Activated naive CD4-positive, alpha-beta T cell (primary cell): ENCODE measurements at regions not wholly inside any gene's neighbourhood (a gene's known extent, or its start where the extent isn't known, plus 50 kb on each side); places are given as distances from the start of the nearest gene placed in this dataset.
"Not testable (repeated sequence)": the region's sequence is repeated elsewhere in the genome, so short reads cannot be mapped to it uniquely, and the experiment has no call there.

Experiments used
- DNase-seq, 4 experiments: peaks; one replicate each; lab custom pipeline; 2025; lab: John Stamatoyannopoulos, UW

DNA sequence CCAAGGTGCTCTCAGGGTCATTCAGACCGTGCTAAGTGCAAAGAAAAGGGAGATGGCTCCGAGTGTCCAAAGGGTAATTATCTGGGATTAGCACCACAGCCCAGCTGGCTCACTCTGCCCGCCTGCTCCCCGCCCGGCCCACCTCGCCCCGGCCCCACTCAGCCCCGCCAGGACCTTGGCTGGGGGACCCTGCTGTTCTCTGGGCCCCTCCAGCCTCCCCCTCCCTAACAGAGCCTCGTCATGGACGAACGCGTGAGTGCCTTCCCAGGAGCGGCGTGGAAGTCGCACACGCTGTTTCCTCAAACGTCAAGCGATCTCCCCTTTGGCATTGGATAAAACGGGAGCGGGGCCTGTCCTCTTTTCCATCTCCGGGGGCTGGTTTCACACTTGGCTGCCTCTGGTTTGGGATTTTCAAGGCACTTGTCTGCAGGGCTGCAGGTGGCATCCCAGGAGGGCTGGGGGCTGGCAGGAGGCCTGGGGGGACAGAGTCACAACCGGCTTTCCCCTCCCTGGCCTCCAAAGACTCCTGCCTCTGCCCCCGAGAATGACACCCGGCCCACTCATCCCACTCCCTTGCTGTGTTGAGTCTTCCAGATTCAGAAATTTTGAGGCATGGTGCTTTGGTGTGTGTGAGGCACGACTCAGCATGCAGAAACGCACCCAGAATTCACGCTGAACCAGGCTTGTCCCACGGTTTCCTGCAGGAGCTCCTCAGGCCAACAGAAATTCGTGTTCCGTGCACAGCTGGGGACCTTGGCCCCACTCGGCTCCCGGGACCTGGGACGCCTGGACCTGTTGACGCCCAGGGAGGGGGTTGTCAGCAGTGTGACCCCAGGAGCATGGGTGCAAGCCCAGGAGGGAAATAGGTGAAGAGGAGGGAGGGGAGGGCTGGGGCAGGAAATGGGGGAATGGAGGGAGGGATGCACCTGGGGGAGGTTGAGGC lies 110.0 kb downstream of the PDGFA start:
- no peak for DNase-seq

GRCh38 chr7:410395-410910 lies 109.2 kb downstream of the PDGFA start:
- DNase-seq: no peak

DNA sequence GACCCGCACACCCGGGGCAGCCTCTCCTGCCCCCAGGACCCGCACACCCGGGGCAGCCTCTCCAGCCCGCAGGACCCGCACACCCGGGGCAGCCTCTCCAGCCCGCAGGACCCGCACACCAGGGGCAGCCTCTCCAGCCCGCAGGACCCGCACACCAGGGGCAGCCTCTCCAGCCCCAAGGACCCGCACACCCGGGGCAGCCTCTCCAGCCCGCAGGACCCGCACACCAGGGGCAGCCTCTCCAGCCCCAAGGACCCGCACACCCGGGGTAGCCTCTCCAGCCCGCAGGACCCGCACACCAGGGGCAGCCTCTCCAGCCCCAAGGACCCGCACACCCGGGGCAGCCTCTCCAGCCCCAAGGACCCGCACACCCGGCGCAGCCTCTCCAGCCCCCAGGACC lies 108.5 kb downstream of the PDGFA start:
- DNase-seq: not testable (repeated sequence)

DNA sequence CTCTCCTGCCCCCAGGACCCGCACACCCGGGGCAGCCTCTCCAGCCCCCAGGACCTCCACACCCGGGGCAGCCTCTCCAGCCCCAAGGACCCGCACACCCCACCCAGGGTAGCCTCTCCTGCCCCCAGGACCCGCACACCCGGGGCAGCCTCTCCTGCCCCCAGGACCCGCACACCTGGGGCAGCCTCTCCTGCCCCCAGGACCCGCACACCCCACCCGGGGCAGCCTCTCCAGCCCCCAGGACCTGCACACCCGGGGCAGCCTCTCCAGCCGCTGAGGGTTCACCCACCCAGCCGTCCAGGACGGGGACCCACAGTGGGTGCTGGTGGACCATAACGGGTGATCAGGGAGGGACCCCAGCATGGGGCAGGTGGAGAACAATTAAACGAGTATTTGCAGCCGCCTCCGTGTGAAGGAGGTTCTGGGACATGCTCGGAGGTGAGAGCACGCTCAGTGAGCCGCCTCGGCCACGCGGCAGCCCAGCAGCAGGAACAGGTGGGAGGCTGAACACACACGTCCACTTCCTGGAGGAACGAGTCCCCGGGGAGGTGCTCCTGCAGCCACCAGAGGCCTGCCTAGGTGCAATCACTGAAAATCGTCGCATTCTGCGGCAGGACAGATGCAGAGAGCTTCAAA lies 107.9 kb downstream of the PDGFA start:
- no peak for DNase-seq

DNA sequence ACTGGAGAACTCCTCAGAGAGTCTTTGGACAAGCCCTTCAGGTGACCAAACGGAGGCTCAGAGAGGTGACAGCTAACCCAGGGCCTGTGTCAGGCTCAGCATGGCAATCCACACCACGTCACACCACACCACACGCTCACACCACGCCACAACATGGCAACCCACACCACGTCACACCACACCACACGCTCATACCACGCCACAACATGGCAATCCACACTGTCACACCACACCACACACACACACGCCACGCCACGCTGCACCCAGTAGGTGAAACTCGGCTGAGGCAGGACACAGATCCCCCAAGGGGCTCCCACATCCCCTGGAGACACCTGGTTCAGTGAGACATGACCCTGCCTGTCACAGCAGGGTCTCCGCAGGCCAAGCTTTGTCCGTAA lies 107.3 kb downstream of the PDGFA start:
- no peak for DNase-seq

- DNase-seq: no peak
These were observed 104.7 kb downstream of the PDGFA start for GRCh38 chr7:414681-415560.

DNA sequence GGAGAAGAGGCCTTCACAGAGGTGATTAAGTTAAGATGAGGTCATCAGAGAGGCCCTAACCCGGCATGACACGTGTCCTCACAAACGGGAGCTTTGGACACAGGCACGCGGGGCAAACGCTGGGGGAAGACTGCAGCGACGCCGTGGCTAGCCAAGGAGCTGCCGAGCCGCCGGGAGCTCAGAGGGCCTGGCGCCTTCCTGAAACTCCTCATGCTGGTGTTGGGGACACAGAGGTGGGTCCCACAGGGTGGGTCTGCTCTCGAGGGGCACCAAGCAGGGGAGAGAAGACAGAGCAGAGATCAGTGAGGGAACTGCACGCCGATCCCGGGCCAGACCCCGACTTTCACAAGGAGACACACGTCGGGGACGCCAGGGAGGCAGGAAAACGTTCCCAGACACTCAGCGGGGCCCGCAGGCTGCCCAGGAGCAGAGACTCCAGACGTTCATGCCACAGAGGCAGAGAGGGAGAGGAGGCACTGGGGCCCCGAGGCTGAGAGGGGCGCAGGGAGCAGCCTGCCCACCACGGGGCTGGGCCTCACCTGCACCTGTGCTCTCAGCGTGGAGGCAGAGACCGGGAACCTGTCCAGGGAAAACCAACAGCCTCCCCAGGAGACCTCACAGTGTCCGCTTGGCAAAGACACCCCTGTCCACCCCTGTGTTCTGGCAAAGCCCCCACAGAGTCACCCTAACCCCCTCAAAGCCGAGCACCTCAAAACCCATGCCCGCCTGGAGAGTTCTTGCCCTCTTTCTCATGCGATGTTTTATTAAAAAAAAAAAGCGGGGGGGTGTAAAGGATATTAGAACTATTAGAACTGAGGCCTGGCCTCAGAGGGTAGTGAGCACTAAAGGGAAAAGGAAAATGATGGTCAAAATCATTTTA lies 103.8 kb downstream of the PDGFA start:
- DNase-seq: no peak

- no peak for DNase-seq
These were observed 102.7 kb downstream of the PDGFA start for GRCh38 chr7:416761-417624.

- DNase-seq: no peak
These were observed 102.1 kb downstream of the PDGFA start for GRCh38 chr7:417625-417889.

GRCh38 chr7:417973-418601 lies 101.6 kb downstream of the PDGFA start:
- DNase-seq: no peak

- no peak for DNase-seq
These were observed 100.9 kb downstream of the PDGFA start for GRCh38 chr7:418636-419280.

DNA sequence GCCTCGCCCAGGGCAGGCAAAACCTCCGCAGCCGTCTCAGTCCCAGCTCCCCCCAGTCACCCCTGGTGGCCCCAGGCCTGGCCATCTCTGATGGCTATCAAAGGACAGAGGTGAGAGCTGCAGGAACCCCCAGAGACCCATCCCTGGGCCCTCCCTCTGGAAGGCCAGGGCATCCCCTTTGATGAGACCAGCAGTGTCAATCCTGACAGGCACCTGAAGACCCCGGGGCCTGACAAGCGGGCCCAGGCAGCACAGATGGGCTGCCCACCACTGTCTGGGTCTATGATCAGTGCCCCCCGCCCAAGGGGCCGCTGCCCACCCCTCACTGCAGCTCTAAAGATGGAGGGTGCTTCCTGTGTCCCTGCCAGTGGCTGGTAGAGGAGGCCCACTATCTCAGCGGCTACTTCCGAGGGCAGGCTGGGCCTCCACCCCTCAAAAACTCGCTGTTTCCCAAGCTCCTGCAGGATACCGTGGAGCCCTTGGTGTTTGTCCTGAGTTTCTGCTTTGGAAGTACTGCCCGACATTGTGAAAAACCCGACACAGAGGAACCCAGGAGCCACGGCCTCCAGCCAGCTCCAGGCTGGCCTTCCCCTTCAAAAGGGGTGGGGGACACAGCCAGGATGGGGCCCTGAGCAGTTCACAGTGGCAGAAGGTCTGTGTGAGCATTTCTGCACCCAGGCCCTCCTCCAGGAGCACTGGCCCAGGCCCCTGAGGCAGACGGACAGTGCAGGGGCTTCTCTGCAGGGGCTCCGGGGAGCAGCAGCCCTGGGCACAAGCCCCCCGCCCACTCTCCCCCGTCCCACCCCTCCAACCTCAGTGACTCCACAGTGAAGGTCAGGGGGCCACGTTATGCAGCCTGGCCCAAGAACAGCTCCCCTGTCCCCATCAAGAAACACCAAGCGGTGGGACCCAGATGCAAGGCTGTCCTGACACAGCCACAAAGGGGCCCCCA lies 99.2 kb downstream of the PDGFA start:
- DNase-seq: no peak

- no peak for DNase-seq
These were observed 98.3 kb downstream of the PDGFA start for GRCh38 chr7:421136-421991.

- DNase-seq: no peak
These were observed 97.3 kb downstream of the PDGFA start for GRCh38 chr7:422191-422885.

- DNase-seq: no peak
These were observed 96.8 kb downstream of the PDGFA start for GRCh38 chr7:422886-423225.

GRCh38 chr7:423312-424260 lies 96.1 kb downstream of the PDGFA start:
- DNase-seq: no peak
